ENCODE measurements at regions not wholly inside any gene's neighbourhood (a gene's known extent, or its start where the extent isn't known, plus 50 kb on each side); places are given as distances from the start of the nearest gene placed in this dataset.
"Not testable (repeated sequence)": the region's sequence is repeated elsewhere in the genome, so short reads cannot be mapped to it uniquely, and the experiment has no call there.

GRCh38 chr9:73962792-73963191 lies 534.3 kb upstream of the RORB start:
- Histone ChIP-seq H3K79me2 (ENCODE audit: insufficient read depth, low read length) (no peaks in the 10 kb centered on the region), H3K27me3 (ENCODE audit: insufficient read depth, low read length, poor library complexity, severe bottlenecking) (no peaks in the 10 kb centered on the region), H3F3A (ENCODE audit: low read depth) (no peaks in the 10 kb centered on the region), H3K9ac (ENCODE audit: low read depth, low read length, poor library complexity, severe bottlenecking) (no peak overlapping the region), H4K20me1 (ENCODE audit: insufficient read depth, low read length, poor library complexity, severe bottlenecking) (no peaks in the 10 kb centered on the region), H3K4me2 (ENCODE audit: low read depth, low read length, poor library complexity, severe bottlenecking) (no peak overlapping the region), H3K9me3 (ENCODE audit: insufficient read depth, low read depth, low read length) (no peaks in the 10 kb centered on the region), H3K4me1 (ENCODE audit: insufficient read depth, low read length, poor library complexity, severe bottlenecking) (no peaks in the 10 kb centered on the region), H3K4me3 (ENCODE audit: low read length, poor library complexity, severe bottlenecking) (no peak overlapping the region), H2AFZ (ENCODE audit: low read length) (no peak overlapping the region), H3K36me3 (ENCODE audit: insufficient read depth, low read length) (no peaks in the 10 kb centered on the region), H3K9me2 (replicated peaks; ENCODE audit: low read depth, low read length) (0 out of 2 replicates have a peak, but pooled peaks cover 3% of the 10 kb centered on the region)
- no peak for TF ChIP-seq EZH2phosphoT487 (IDR thresholded peaks at IDR 0.05; ENCODE audit: borderline replicate concordance)

- no peak for TF ChIP-seq CTCF (conservative IDR thresholded peaks at IDR 0.05; ENCODE audit: low read length)
- TF ChIP-seq EZH2phosphoT487 (IDR thresholded peaks at IDR 0.05; ENCODE audit: borderline replicate concordance) = no peak
- H2AFZ ChIP-seq (ENCODE audit: low read length) = no peak overlapping the region
- H3K4me3 ChIP-seq (ENCODE audit: low read length, poor library complexity, severe bottlenecking) = no peak overlapping the region
- no peaks in the 10 kb centered on the region for H3K79me2 ChIP-seq (ENCODE audit: insufficient read depth, low read length)
- no peaks in the 10 kb centered on the region for H3K4me1 ChIP-seq (ENCODE audit: insufficient read depth, low read length, poor library complexity, severe bottlenecking)
- no peaks in the 10 kb centered on the region for H4K20me1 ChIP-seq (ENCODE audit: insufficient read depth, low read length, poor library complexity, severe bottlenecking)
- H3K9ac ChIP-seq (ENCODE audit: low read depth, low read length, poor library complexity, severe bottlenecking) = no peak overlapping the region
- no peaks in the 10 kb centered on the region for H3K36me3 ChIP-seq (ENCODE audit: insufficient read depth, low read length)
- H3K4me2 ChIP-seq (ENCODE audit: low read depth, low read length, poor library complexity, severe bottlenecking) = no peak overlapping the region
- H3K9me2 ChIP-seq (replicated peaks; ENCODE audit: low read depth, low read length) = 0 out of 2 replicates have a peak, but pooled peaks cover 4% of the 10 kb centered on the region
- peaks cover 4% of the 10 kb centered on the region; the same call in 1 of the 2 replicates for H3K9me3 ChIP-seq (ENCODE audit: insufficient read depth, low read depth, low read length)
- H3F3A ChIP-seq (ENCODE audit: low read depth) = no peaks in the 10 kb centered on the region
- H3K27me3 ChIP-seq (ENCODE audit: insufficient read depth, low read length, poor library complexity, severe bottlenecking) = no peaks in the 10 kb centered on the region
Measured at GRCh38 chr9:73969936-73970335, 527.2 kb upstream of the RORB start.

- not testable (repeated sequence) for H3K9me2 ChIP-seq (replicated peaks; ENCODE audit: low read depth, low read length); H3K4me1 ChIP-seq (ENCODE audit: insufficient read depth, low read length, poor library complexity, severe bottlenecking); H3F3A ChIP-seq (ENCODE audit: low read depth); H3K4me2 ChIP-seq (ENCODE audit: low read depth, low read length, poor library complexity, severe bottlenecking); H2AFZ ChIP-seq (ENCODE audit: low read length); H3K9me3 ChIP-seq (ENCODE audit: insufficient read depth, low read depth, low read length); H3K27me3 ChIP-seq (ENCODE audit: insufficient read depth, low read length, poor library complexity, severe bottlenecking); H3K79me2 ChIP-seq (ENCODE audit: insufficient read depth, low read length); H3K36me3 ChIP-seq (ENCODE audit: insufficient read depth, low read length); H4K20me1 ChIP-seq (ENCODE audit: insufficient read depth, low read length, poor library complexity, severe bottlenecking); H3K9ac ChIP-seq (ENCODE audit: low read depth, low read length, poor library complexity, severe bottlenecking); H3K4me3 ChIP-seq (ENCODE audit: low read length, poor library complexity, severe bottlenecking)
Measured at GRCh38 chr9:73976424-73976823, 520.7 kb upstream of the RORB start.

- H3K79me2 ChIP-seq (ENCODE audit: insufficient read depth, low read length) = no peaks in the 10 kb centered on the region
- H3K4me2 ChIP-seq (ENCODE audit: low read depth, low read length, poor library complexity, severe bottlenecking) = no peak overlapping the region
- H3K4me1 ChIP-seq (ENCODE audit: insufficient read depth, low read length, poor library complexity, severe bottlenecking) = no peaks in the 10 kb centered on the region
- no peak overlapping the region for H3K9ac ChIP-seq (ENCODE audit: low read depth, low read length, poor library complexity, severe bottlenecking)
- H3K9me2 ChIP-seq (replicated peaks; ENCODE audit: low read depth, low read length) = no peaks in the 10 kb centered on the region
- H3K4me3 ChIP-seq (ENCODE audit: low read length, poor library complexity, severe bottlenecking) = no peak overlapping the region
- H4K20me1 ChIP-seq (ENCODE audit: insufficient read depth, low read length, poor library complexity, severe bottlenecking) = no peaks in the 10 kb centered on the region
- H3F3A ChIP-seq (ENCODE audit: low read depth) = no peaks in the 10 kb centered on the region
- TF ChIP-seq EZH2phosphoT487 (IDR thresholded peaks at IDR 0.05; ENCODE audit: borderline replicate concordance) = no peak
- TF ChIP-seq CTCF (conservative IDR thresholded peaks at IDR 0.05; ENCODE audit: low read length) = no peak
- H2AFZ ChIP-seq (ENCODE audit: low read length) = no peak overlapping the region
- no peaks in the 10 kb centered on the region for H3K36me3 ChIP-seq (ENCODE audit: insufficient read depth, low read length)
- no peaks in the 10 kb centered on the region for H3K27me3 ChIP-seq (ENCODE audit: insufficient read depth, low read length, poor library complexity, severe bottlenecking)
- H3K9me3 ChIP-seq (ENCODE audit: insufficient read depth, low read depth, low read length) = no peaks in the 10 kb centered on the region
Measured at GRCh38 chr9:73979894-73980264, 517.3 kb upstream of the RORB start.

All from Loucy (cell line).